DMS79 treated with DMSO at 0.1 percent for 48 hours (cell line): ENCODE measurements at regions not wholly inside any gene's neighbourhood (a gene's known extent, or its start where the extent isn't known, plus 50 kb on each side); places are given as distances from the start of the nearest gene placed in this dataset.

Experiments used
- DNase-seq: peaks from one replicate; lab custom pipeline; 2025; lab: John Stamatoyannopoulos, UW

- DNase-seq, result no peak
Observed at GRCh38 chr13:37934339-37935191, 65.0 kb upstream of the TRPC4 start.

GRCh38 chr13:37929308-37929707, 59.7 kb upstream of the TRPC4 start:
- no peak for DNase-seq

- DNase-seq, result no peak
Observed at GRCh38 chr13:37927561-37927960, 58.0 kb upstream of the TRPC4 start.

GRCh38 chr13:37925878-37926473, 56.4 kb upstream of the TRPC4 start:
- DNase-seq, result no peak

GRCh38 chr13:37923236-37923635, 53.7 kb upstream of the TRPC4 start:
- DNase-seq, result no peak

GRCh38 chr13:37919329-37919880, 49.8 kb upstream of the TRPC4 start:
- DNase-seq, result no peak
